GM23248 (cell line): ENCODE measurements at regions not wholly inside any gene's neighbourhood (a gene's known extent, or its start where the extent isn't known, plus 50 kb on each side); places are given as distances from the start of the nearest gene placed in this dataset.

Source experiments
- DNase-seq: peaks from one replicate; pipeline ENCODE4 v3.0.0-alpha.2; 2015
- H2AFZ ChIP-seq: fragments of 200-600 bp; sonication (generic); 2 replicates; pipeline ENCODE4 v1.6.1; 2016; ENCODE audit warnings: antibody characterized with exemption
- H3F3A ChIP-seq: fragments of 200-600 bp; sonication (generic); 2 replicates; pipeline ENCODE4 v1.6.1; 2016; ENCODE audit warnings: mild to moderate bottlenecking, antibody characterized with exemption, mixed run types; ENCODE audit not compliant: insufficient read depth
- H3K27ac ChIP-seq: fragments of 200-600 bp; sonication (generic); 2 replicates; pipeline ENCODE4 v1.5.1; 2016; ENCODE audit warnings: mild to moderate bottlenecking
- H3K27me3 ChIP-seq: fragments of 200-600 bp; sonication (generic); replicated peaks from 2 replicates; pipeline ENCODE4 v1.6.1; 2016; ENCODE audit warnings: mild to moderate bottlenecking; ENCODE audit not compliant: insufficient read depth
- H3K36me3 ChIP-seq: fragments of 200-600 bp; sonication (generic); 2 replicates; pipeline ENCODE4 v1.6.1; 2016; ENCODE audit warnings: low read depth, mild to moderate bottlenecking
- H3K4me1 ChIP-seq: fragments of 200-600 bp; sonication (generic); 2 replicates; pipeline ENCODE4 v1.6.1; 2016; ENCODE audit warnings: mild to moderate bottlenecking; ENCODE audit not compliant: insufficient read depth
- H3K4me2 ChIP-seq: fragments of 200-600 bp; sonication (generic); one replicate; pipeline ENCODE4 v1.6.1; 2016; ENCODE audit warnings: mild to moderate bottlenecking; ENCODE audit not compliant: unreplicated experiment
- H3K4me3 ChIP-seq: fragments of 200-600 bp; sonication (generic); 2 replicates; pipeline ENCODE4 v1.5.1; 2016; ENCODE audit warnings: mild to moderate bottlenecking
- H3K79me2 ChIP-seq: fragments of 200-600 bp; sonication (generic); 2 replicates; pipeline ENCODE4 v1.6.1; 2016; ENCODE audit warnings: mild to moderate bottlenecking; ENCODE audit not compliant: insufficient read depth
- H3K9ac ChIP-seq: fragments of 200-600 bp; sonication (generic); 2 replicates; pipeline ENCODE4 v1.6.1; 2016; ENCODE audit warnings: mild to moderate bottlenecking
- H3K9me2 ChIP-seq: fragments of 200-600 bp; sonication (generic); 2 replicates; pipeline ENCODE4 v1.6.1; 2016; ENCODE audit warnings: mixed run types, mild to moderate bottlenecking, moderate library complexity; ENCODE audit not compliant: insufficient read depth
- H3K9me3 ChIP-seq: fragments of 200-600 bp; sonication (generic); one replicate; pipeline ENCODE4 v1.6.1; 2017; ENCODE audit warnings: low read depth
- H4K20me1 ChIP-seq: fragments of 200-600 bp; sonication (generic); 2 replicates; pipeline ENCODE4 v1.6.0; 2016; ENCODE audit not compliant: insufficient read depth
- EZH2 ChIP-seq: fragments of 200-600 bp; sonication (generic); IDR thresholded peaks from 2 replicates; pipeline ENCODE4 v1.6.1; 2018; ENCODE audit warnings: antibody characterized with exemption, mild to moderate bottlenecking; ENCODE audit not compliant: insufficient read depth, poor library complexity, severe bottlenecking
- EZH2phosphoT487 ChIP-seq: fragments of 200-600 bp; sonication (generic); IDR thresholded peaks from 2 replicates; pipeline ENCODE4 v1.6.1; 2018; ENCODE audit warnings: antibody characterized with exemption, moderate library complexity, mild to moderate bottlenecking, low read depth; ENCODE audit not compliant: insufficient read depth
- WGBS, 2 experiments: methylation state at CpG; one replicate each; pipeline ENCODE4 v1.1.6; 2015 to 2017; ENCODE audit warnings: low lambda C conversion rate in 2 of 2, low coverage in 1 of 2; ENCODE audit errors: missing lambda C conversion rate in 2 of 2; 5-methylcytosine and 5-hydroxymethylcytosine counted together
- in situ Hi-C: fragments of 300-500 bp; cut with MboI; formaldehyde crosslinking; loops from 2 replicates; pipeline ENCODE4 v1.15.0; 2020

GRCh38 chr15:87761736-87762509, 494.6 kb downstream of the NTRK3 start:
- no peak for TF ChIP-seq EZH2
- TF ChIP-seq EZH2phosphoT487: no peak
- WGBS, 2 experiments: 68 to 69% methylated on average over 4 of the region's 4 CpGs
- Histone ChIP-seq H3K4me2 (no peak overlapping the region), H2AFZ (peak overlapping the region; percentile 51; the same call in 1 of the 2 replicates), H3K9me2 (no peaks in the 10 kb centered on the region), H3K79me2 (no peaks in the 10 kb centered on the region), H3K27me3 (no peaks in the 10 kb centered on the region), H3K27ac (no peak overlapping the region), H3K36me3 (no peaks in the 10 kb centered on the region), H3K9me3 (no peaks in the 10 kb centered on the region), H3K4me3 (no peak overlapping the region), H3K9ac (no peak overlapping the region), H3K4me1 (peaks cover 38% of the 10 kb centered on the region), H4K20me1 (no peaks in the 10 kb centered on the region), H3F3A (peaks cover 20% of the 10 kb centered on the region)
- in situ Hi-C loops: no loop called here
- no peak for DNase-seq

- Histone ChIP-seq H3K4me2 (no peak overlapping the region), H3K9ac (no peak overlapping the region), H2AFZ (no peak overlapping the region), H3K4me3 (no peak overlapping the region), H4K20me1 (no peaks in the 10 kb centered on the region), H3K9me3 (no peaks in the 10 kb centered on the region), H3K27me3 (no peaks in the 10 kb centered on the region), H3F3A (peaks cover 20% of the 10 kb centered on the region), H3K27ac (no peak overlapping the region), H3K79me2 (no peaks in the 10 kb centered on the region), H3K36me3 (no peaks in the 10 kb centered on the region), H3K4me1 (peaks cover 35% of the 10 kb centered on the region), H3K9me2 (no peaks in the 10 kb centered on the region)
- no peak for DNase-seq
- WGBS, 2 experiments: 84 to 89% methylated on average over 3 of the region's 3 CpGs
- in situ Hi-C loops: no loop called here
- TF ChIP-seq EZH2: no peak
- no peak for TF ChIP-seq EZH2phosphoT487
Measured at GRCh38 chr15:87760547-87761314, 495.8 kb downstream of the NTRK3 start.

DNA sequence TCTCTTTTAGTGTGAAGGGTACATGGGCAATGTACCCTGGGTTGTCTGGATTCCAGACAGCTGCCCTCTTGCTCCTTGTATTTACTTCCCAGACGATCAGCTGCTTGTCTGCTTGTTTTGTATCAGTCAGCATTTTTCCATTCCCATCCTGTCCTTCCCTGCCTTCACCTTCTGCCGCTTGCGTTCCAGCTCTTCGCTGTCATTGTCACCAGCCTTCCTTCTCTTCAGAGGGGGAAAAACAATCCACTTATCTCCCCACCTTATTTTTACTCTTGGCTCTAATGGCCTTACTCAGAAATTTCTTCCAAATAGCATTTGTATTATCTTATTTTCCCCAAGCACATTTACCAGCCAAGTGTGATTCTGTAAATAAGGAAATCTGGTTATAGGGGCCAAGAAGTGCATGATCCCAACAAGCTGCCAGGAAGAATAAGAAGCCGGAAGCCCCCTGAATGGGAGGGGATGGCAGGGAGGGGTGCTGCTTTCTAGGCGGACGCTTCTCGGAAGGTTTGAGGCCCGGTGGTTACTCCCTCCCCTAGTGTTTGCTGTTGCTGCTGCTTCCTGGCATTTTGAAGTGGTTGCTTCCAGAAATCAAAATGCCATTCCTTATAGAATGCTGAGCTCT, 497.6 kb downstream of the NTRK3 start:
- Histone ChIP-seq H3K9ac (no peak overlapping the region), H3K27ac (no peak overlapping the region), H3F3A (peaks cover 4% of the 10 kb centered on the region), H3K4me2 (no peak overlapping the region), H3K36me3 (no peaks in the 10 kb centered on the region), H3K9me2 (no peaks in the 10 kb centered on the region), H3K9me3 (no peaks in the 10 kb centered on the region), H3K79me2 (no peaks in the 10 kb centered on the region), H2AFZ (no peak overlapping the region), H3K27me3 (no peaks in the 10 kb centered on the region), H4K20me1 (no peaks in the 10 kb centered on the region), H3K4me3 (no peak overlapping the region), H3K4me1 (peaks cover 17% of the 10 kb centered on the region)
- WGBS, 2 experiments: 78 to 86% methylated on average over 9 of the region's 9 CpGs
- no peak for DNase-seq
- in situ Hi-C loops: no loop called here
- TF ChIP-seq EZH2 (no peak), EZH2phosphoT487 (no peak)

GRCh38 chr15:87757084-87757483, 499.5 kb downstream of the NTRK3 start:
- peaks cover 18% of the 10 kb centered on the region for H3K4me1 ChIP-seq
- H2AFZ ChIP-seq: no peak overlapping the region
- no peaks in the 10 kb centered on the region for H3K9me2 ChIP-seq
- no peak overlapping the region for H3K27ac ChIP-seq
- H3F3A ChIP-seq: peaks cover 12% of the 10 kb centered on the region
- WGBS, 2 experiments: 77 to 80% methylated on average over 7 of the region's 7 CpGs
- no peak for TF ChIP-seq EZH2phosphoT487
- TF ChIP-seq EZH2: no peak
- no peaks in the 10 kb centered on the region for H3K36me3 ChIP-seq
- H4K20me1 ChIP-seq: no peaks in the 10 kb centered on the region
- no peak overlapping the region for H3K4me3 ChIP-seq
- no peak overlapping the region for H3K4me2 ChIP-seq
- in situ Hi-C loops: no loop called here
- no peak for DNase-seq
- no peaks in the 10 kb centered on the region for H3K9me3 ChIP-seq
- H3K27me3 ChIP-seq: no peaks in the 10 kb centered on the region
- H3K9ac ChIP-seq: no peak overlapping the region
- no peaks in the 10 kb centered on the region for H3K79me2 ChIP-seq
